Natural killer cell (primary cell): ENCODE measurements at regions not wholly inside any gene's neighbourhood (a gene's known extent, or its start where the extent isn't known, plus 50 kb on each side); places are given as distances from the start of the nearest gene placed in this dataset.
"Not testable (repeated sequence)": the region's sequence is repeated elsewhere in the genome, so short reads cannot be mapped to it uniquely, and the experiment has no call there.

Experiments used
- ATAC-seq, 3 donors: fragments of 150-1000 bp in 2 of 3; fragments of 200-7000 bp in 1 of 3; cut with Tn5 transposase; 1 replicate in 1 of 3; 2 replicates in 2 of 3; pipeline ENCODE4 v1.10.0; 2021; ENCODE audit warnings: mild to moderate bottlenecking in 2 of 3, moderate library complexity in 2 of 3
- DNase-seq, 2 donors: peaks; one replicate each; pipeline versions ENCODE4 v3.0.0 to v3.0.0-alpha.2; 2013 to 2021; ENCODE audit warnings: mixed read lengths in 1 of 2
- H3K27ac ChIP-seq: one replicate; pipeline ENCODE4 v1.5.1; 2013; ENCODE audit warnings: mild to moderate bottlenecking, low read length
- H3K27me3 ChIP-seq: one replicate; pipeline ENCODE4 v1.6.1; 2013; ENCODE audit warnings: low read length; ENCODE audit not compliant: control insufficient read depth, insufficient read depth
- H3K36me3 ChIP-seq: one replicate; pipeline ENCODE4 v1.6.1; 2013; ENCODE audit warnings: low read length; ENCODE audit not compliant: control insufficient read depth, insufficient read depth
- H3K4me1 ChIP-seq: one replicate; pipeline ENCODE4 v1.6.1; 2013; ENCODE audit warnings: low read length; ENCODE audit not compliant: control insufficient read depth, insufficient read depth
- H3K4me3 ChIP-seq: one replicate; pipeline ENCODE4 v1.5.1; 2013; ENCODE audit warnings: low read length
- H3K9me3 ChIP-seq: one replicate; pipeline ENCODE4 v1.6.1; 2013; ENCODE audit warnings: low read length; ENCODE audit not compliant: control insufficient read depth, insufficient read depth
- H3K27ac Mint-ChIP-seq, 2 donors: one replicate each; pipeline ENCODE4 v1.8.0; 2022; ENCODE audit warnings: mild to moderate bottlenecking in 2 of 2, mixed read lengths in 2 of 2, moderate library complexity in 1 of 2
- H3K27me3 Mint-ChIP-seq, 2 donors: one replicate each; pipeline ENCODE4 v1.8.0; 2022; ENCODE audit warnings: low read depth in 2 of 2, mixed read lengths in 2 of 2
- H3K36me3 Mint-ChIP-seq: one replicate; pipeline ENCODE4 v1.8.0; 2022; ENCODE audit warnings: mixed read lengths
- H3K4me1 Mint-ChIP-seq, 2 donors: one replicate each; pipeline ENCODE4 v1.8.0; 2022; ENCODE audit warnings: mixed read lengths in 2 of 2
- H3K4me3 Mint-ChIP-seq: one replicate; pipeline ENCODE4 v1.8.0; 2022; ENCODE audit warnings: mild to moderate bottlenecking, moderate library complexity, mixed read lengths
- H3K9me3 Mint-ChIP-seq, 2 donors: one replicate each; pipeline ENCODE4 v1.8.0; 2022; ENCODE audit warnings: mixed read lengths in 2 of 2
- WGBS: methylation state at CpG from one replicate; pipeline ENCODE4 v1.1.7; 2013; ENCODE audit warnings: missing lambda C conversion rate; ENCODE audit not compliant: insufficient coverage; 5-methylcytosine and 5-hydroxymethylcytosine counted together
- intact Hi-C: fragments of 100-400 bp; cut with micrococcal nuclease; formaldehyde crosslinking; loops from one replicate; pipeline ENCODE4 v1.14.2; 2022
- TF ChIP-seq, protein P1 (sequence below): fragments of 200-600 bp; IDR thresholded peaks from one replicate; pipeline ENCODE4 v1.8.0; 2022; ENCODE audit warnings: antibody characterized with exemption

DNA sequence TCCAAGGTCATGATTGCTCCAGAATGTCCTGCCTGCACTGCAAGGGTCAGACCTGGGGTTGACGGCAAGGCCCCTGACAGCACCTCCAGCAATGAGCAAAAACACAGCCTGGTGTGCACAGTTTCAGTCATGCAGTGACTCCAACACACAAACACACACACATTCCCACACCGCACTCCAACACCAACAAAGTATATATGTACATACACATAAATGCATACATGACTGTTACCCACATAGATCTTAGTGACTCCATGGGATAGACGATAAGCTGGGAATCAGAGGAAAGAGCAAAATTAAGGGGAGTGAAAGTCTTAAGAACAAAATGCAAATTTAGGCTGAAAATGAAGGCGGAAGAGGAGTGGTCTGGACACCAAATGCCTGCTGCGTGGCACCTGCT lies 112.7 kb upstream of the TEKT4 start:
- no peaks in the 10 kb centered on the region for H3K4me1 ChIP-seq
- Mint-ChIP-seq H3K4me1 (peaks cover 6 to 8% of the 10 kb centered on the region in 2 donors), H3K9me3 (peaks cover 4 to 8% of the 10 kb centered on the region in 2 donors), H3K27me3 (no peaks in the 10 kb centered on the region), H3K4me3 (no peak overlapping the region), H3K27ac (no peak overlapping the region), H3K36me3 (no peaks in the 10 kb centered on the region)
- H3K4me3 ChIP-seq, result no peak overlapping the region
- H3K27me3 ChIP-seq, result no peaks in the 10 kb centered on the region
- intact Hi-C loops, result no loop called here
- no peaks in the 10 kb centered on the region for H3K9me3 ChIP-seq
- WGBS, result 94% methylated on average over 4 of the region's 5 CpGs
- no peak overlapping the region for H3K27ac ChIP-seq
- no peak for DNase-seq
- H3K36me3 ChIP-seq, result no peaks in the 10 kb centered on the region
- no peak for ATAC-seq
- TF ChIP-seq, protein P1, sequence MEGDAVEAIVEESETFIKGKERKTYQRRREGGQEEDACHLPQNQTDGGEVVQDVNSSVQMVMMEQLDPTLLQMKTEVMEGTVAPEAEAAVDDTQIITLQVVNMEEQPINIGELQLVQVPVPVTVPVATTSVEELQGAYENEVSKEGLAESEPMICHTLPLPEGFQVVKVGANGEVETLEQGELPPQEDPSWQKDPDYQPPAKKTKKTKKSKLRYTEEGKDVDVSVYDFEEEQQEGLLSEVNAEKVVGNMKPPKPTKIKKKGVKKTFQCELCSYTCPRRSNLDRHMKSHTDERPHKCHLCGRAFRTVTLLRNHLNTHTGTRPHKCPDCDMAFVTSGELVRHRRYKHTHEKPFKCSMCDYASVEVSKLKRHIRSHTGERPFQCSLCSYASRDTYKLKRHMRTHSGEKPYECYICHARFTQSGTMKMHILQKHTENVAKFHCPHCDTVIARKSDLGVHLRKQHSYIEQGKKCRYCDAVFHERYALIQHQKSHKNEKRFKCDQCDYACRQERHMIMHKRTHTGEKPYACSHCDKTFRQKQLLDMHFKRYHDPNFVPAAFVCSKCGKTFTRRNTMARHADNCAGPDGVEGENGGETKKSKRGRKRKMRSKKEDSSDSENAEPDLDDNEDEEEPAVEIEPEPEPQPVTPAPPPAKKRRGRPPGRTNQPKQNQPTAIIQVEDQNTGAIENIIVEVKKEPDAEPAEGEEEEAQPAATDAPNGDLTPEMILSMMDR, result no peak

DNA sequence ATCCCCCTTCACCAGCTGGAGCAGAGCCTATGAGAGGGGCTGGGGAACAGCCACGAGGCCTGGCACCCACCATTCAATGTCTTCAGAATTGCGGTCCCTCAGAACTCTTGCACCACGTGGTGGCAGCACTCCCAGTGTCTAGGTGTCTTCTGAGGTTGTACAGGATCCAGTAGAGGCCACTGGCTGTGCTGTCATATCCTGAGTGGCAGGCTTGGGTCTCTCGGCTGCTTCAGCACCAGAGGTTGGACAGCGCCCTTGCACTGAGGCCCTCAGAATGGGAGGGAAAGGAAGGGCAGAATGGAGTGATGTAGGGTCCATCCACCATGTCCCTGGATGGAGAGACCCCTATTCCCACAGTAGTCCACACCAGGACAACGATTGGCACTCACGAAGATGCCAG lies 112.0 kb upstream of the TEKT4 start:
- H3K27me3 Mint-ChIP-seq, result no peaks in the 10 kb centered on the region
- Histone ChIP-seq H3K4me1 (no peaks in the 10 kb centered on the region), H3K27ac (no peak overlapping the region), H3K36me3 (no peaks in the 10 kb centered on the region), H3K27me3 (no peaks in the 10 kb centered on the region), H3K9me3 (no peaks in the 10 kb centered on the region), H3K4me3 (no peak overlapping the region)
- H3K27ac Mint-ChIP-seq, result no peak overlapping the region
- peaks cover 2 to 8% of the 10 kb centered on the region in 2 donors for H3K9me3 Mint-ChIP-seq
- H3K36me3 Mint-ChIP-seq, result no peaks in the 10 kb centered on the region
- ATAC-seq (no peak), DNase-seq (no peak)
- peaks cover 7 to 12% of the 10 kb centered on the region in 2 donors for H3K4me1 Mint-ChIP-seq
- 30% methylated on average over 7 of the region's 7 CpGs for WGBS
- intact Hi-C loops, result no loop called here
- TF ChIP-seq, protein P1, result no peak
- no peak overlapping the region for H3K4me3 Mint-ChIP-seq

DNA sequence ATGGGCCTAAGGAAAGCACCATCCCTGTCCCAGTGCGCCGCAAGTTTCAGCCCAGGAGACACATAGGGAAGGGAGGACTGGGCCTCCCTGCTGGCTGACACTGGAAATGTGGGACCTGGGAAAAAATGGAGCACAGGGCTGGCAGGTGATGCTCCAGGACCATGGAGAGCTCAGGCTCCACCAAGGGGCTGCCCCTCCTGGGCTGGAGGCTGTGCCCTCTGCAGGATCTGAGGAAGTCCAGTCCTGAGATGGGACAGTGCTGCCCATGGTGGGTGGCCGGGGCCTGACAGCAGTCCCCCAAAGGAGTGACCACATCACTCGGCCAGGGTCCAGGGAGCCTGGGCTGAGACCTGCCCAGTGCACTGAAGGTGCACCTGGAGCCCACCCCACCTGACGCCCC lies 108.6 kb upstream of the TEKT4 start:
- Histone ChIP-seq H3K27me3 (no peaks in the 10 kb centered on the region), H3K9me3 (no peaks in the 10 kb centered on the region), H3K4me1 (no peaks in the 10 kb centered on the region), H3K27ac (no peak overlapping the region), H3K36me3 (no peaks in the 10 kb centered on the region), H3K4me3 (no peak overlapping the region)
- WGBS, result 72% methylated on average over 5 of the region's 5 CpGs
- peaks cover 0 to 5% of the 10 kb centered on the region in 2 donors for H3K9me3 Mint-ChIP-seq
- ATAC-seq (no peak), DNase-seq (no peak)
- no peaks in the 10 kb centered on the region for H3K27me3 Mint-ChIP-seq
- no peak overlapping the region for H3K4me3 Mint-ChIP-seq
- intact Hi-C loops, result no loop called here
- H3K27ac Mint-ChIP-seq, result no peak overlapping the region
- TF ChIP-seq, protein P1, result no peak
- H3K4me1 Mint-ChIP-seq, result peaks cover 16 to 26% of the 10 kb centered on the region in 2 donors
- H3K36me3 Mint-ChIP-seq, result no peaks in the 10 kb centered on the region

DNA sequence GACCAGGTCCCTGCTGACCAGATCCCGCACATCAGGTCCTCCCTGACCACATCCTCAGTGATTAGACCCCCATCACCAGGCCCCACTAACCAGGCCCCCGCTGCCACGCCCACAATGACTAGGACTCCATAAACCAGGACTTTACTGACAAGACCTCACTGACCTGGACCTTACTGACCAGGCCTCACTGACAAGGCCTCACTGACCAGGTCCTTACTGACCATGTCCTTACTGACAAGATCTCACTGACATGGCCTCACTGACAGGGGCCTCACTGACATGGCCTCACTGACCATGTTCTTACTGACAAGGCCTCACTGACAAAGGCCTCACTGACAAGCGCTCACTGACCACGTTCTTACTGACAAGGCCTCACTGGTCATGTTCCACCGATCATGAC lies 107.9 kb upstream of the TEKT4 start:
- DNase-seq (no peak), ATAC-seq (peak in 1 of 3 donors; percentile 14)
- Mint-ChIP-seq H3K27me3 (no peaks in the 10 kb centered on the region), H3K27ac (no peak overlapping the region), H3K36me3 (no peaks in the 10 kb centered on the region), H3K4me3 (no peak overlapping the region), H3K4me1 (peaks cover 16 to 26% of the 10 kb centered on the region in 2 donors), H3K9me3 (peaks cover 2 to 5% of the 10 kb centered on the region in 2 donors)
- Histone ChIP-seq H3K27ac (no peak overlapping the region), H3K9me3 (no peaks in the 10 kb centered on the region), H3K36me3 (no peaks in the 10 kb centered on the region), H3K4me1 (no peaks in the 10 kb centered on the region), H3K27me3 (no peaks in the 10 kb centered on the region), H3K4me3 (no peak overlapping the region)
- intact Hi-C loops, result no loop called here
- WGBS, result 88% methylated on average over 6 of the region's 6 CpGs
- TF ChIP-seq, protein P1, result no peak

GRCh38 chr2:94764331-94764730 lies 106.9 kb upstream of the TEKT4 start:
- ATAC-seq, H3K27ac Mint-ChIP-seq, DNase-seq, H3K4me3 Mint-ChIP-seq, intact Hi-C loops, H3K36me3 ChIP-seq, H3K27me3 Mint-ChIP-seq, H3K4me3 ChIP-seq, H3K27ac ChIP-seq, H3K9me3 Mint-ChIP-seq, H3K36me3 Mint-ChIP-seq, H3K27me3 ChIP-seq, H3K4me1 ChIP-seq, H3K9me3 ChIP-seq: not testable (repeated sequence)
- H3K4me1 Mint-ChIP-seq, result peaks cover 16 to 26% of the 10 kb centered on the region in 2 donors
- WGBS, result 54% methylated on average over 3 of the region's 3 CpGs
